ENCODE measurements at regions not wholly inside any gene's neighbourhood (a gene's known extent, or its start where the extent isn't known, plus 50 kb on each side); places are given as distances from the start of the nearest gene placed in this dataset.

- Histone ChIP-seq H3K27me3 (replicated peaks; ENCODE audit: insufficient read depth) (peaks cover 11% of the 10 kb centered on the region; the same call in 1 of the 2 replicates), H3K9me2 (ENCODE audit: insufficient read depth) (no peaks in the 10 kb centered on the region), H3K4me3 (no peak overlapping the region), H3K9ac (no peak overlapping the region), H3K79me2 (ENCODE audit: insufficient read depth) (no peaks in the 10 kb centered on the region), H3K9me3 (ENCODE audit: low read depth) (no peaks in the 10 kb centered on the region), H3F3A (ENCODE audit: insufficient read depth) (no peaks in the 10 kb centered on the region), H3K27ac (no peak overlapping the region), H3K4me2 (ENCODE audit: unreplicated experiment) (no peak overlapping the region), H2AFZ (no peak overlapping the region), H3K4me1 (ENCODE audit: insufficient read depth) (no peaks in the 10 kb centered on the region), H3K36me3 (ENCODE audit: low read depth) (no peaks in the 10 kb centered on the region), H4K20me1 (ENCODE audit: insufficient read depth) (no peaks in the 10 kb centered on the region)
- DNase-seq = no peak
- 50 to 68% methylated on average over 3 of the region's 3 CpGs for WGBS, 2 experiments (ENCODE audit: low coverage in 1 of 2, low lambda C conversion rate in 2 of 2, missing lambda C conversion rate in 2 of 2)
- TF ChIP-seq EZH2phosphoT487 (IDR thresholded peaks at IDR 0.05; ENCODE audit: insufficient read depth, low read depth) (no peak), EZH2 (IDR thresholded peaks at IDR 0.05; ENCODE audit: insufficient read depth, poor library complexity, severe bottlenecking) (no peak)
- in situ Hi-C loops (cut with MboI) = no loop called here
Observed at GRCh38 chr6:82686719-82687118, 323.1 kb downstream of the TPBG start.

- TF ChIP-seq EZH2 (IDR thresholded peaks at IDR 0.05; ENCODE audit: insufficient read depth, poor library complexity, severe bottlenecking) = no peak
- TF ChIP-seq EZH2phosphoT487 (IDR thresholded peaks at IDR 0.05; ENCODE audit: insufficient read depth, low read depth) = no peak
- 71 to 73% methylated on average over 7 of the region's 7 CpGs for WGBS, 2 experiments (ENCODE audit: low coverage in 1 of 2, low lambda C conversion rate in 2 of 2, missing lambda C conversion rate in 2 of 2)
- in situ Hi-C loops (cut with MboI) = no loop called here
Observed at GRCh38 chr6:82687855-82688254, 324.2 kb downstream of the TPBG start.

GRCh38 chr6:82690283-82690682 is 326.7 kb downstream of the TPBG start:
- H3K9me2 ChIP-seq (ENCODE audit: insufficient read depth) = no peaks in the 10 kb centered on the region
- no peak overlapping the region for H3K9ac ChIP-seq
- H3K27ac ChIP-seq = no peak overlapping the region
- in situ Hi-C loops (cut with MboI) = no loop called here
- 83 to 85% methylated on average over 6 of the region's 6 CpGs for WGBS, 2 experiments (ENCODE audit: low coverage in 1 of 2, low lambda C conversion rate in 2 of 2, missing lambda C conversion rate in 2 of 2)
- TF ChIP-seq EZH2phosphoT487 (IDR thresholded peaks at IDR 0.05; ENCODE audit: insufficient read depth, low read depth) (no peak), EZH2 (IDR thresholded peaks at IDR 0.05; ENCODE audit: insufficient read depth, poor library complexity, severe bottlenecking) (no peak)
- no peaks in the 10 kb centered on the region for H4K20me1 ChIP-seq (ENCODE audit: insufficient read depth)
- peaks cover 11% of the 10 kb centered on the region; the same call in 1 of the 2 replicates for H3K27me3 ChIP-seq (replicated peaks; ENCODE audit: insufficient read depth)
- H3K4me2 ChIP-seq (ENCODE audit: unreplicated experiment) = no peak overlapping the region
- no peaks in the 10 kb centered on the region for H3K79me2 ChIP-seq (ENCODE audit: insufficient read depth)
- no peak overlapping the region for H3K4me3 ChIP-seq
- no peaks in the 10 kb centered on the region for H3K36me3 ChIP-seq (ENCODE audit: low read depth)
- no peak overlapping the region for H2AFZ ChIP-seq
- DNase-seq = no peak
- H3F3A ChIP-seq (ENCODE audit: insufficient read depth) = no peaks in the 10 kb centered on the region
- H3K4me1 ChIP-seq (ENCODE audit: insufficient read depth) = no peaks in the 10 kb centered on the region
- no peaks in the 10 kb centered on the region for H3K9me3 ChIP-seq (ENCODE audit: low read depth)

More at GRCh38 chr6:82687855-82688254, 324.2 kb downstream of the TPBG start:
- no peak overlapping the region for H3K4me3 ChIP-seq
- no peak overlapping the region for H3K9ac ChIP-seq
- H3K27ac ChIP-seq = no peak overlapping the region
- H3K9me2 ChIP-seq (ENCODE audit: insufficient read depth) = no peaks in the 10 kb centered on the region
- H3K36me3 ChIP-seq (ENCODE audit: low read depth) = no peaks in the 10 kb centered on the region
- no peak overlapping the region for H2AFZ ChIP-seq
- H3F3A ChIP-seq (ENCODE audit: insufficient read depth) = no peaks in the 10 kb centered on the region
- H3K9me3 ChIP-seq (ENCODE audit: low read depth) = no peaks in the 10 kb centered on the region
- H3K79me2 ChIP-seq (ENCODE audit: insufficient read depth) = no peaks in the 10 kb centered on the region
- H4K20me1 ChIP-seq (ENCODE audit: insufficient read depth) = no peaks in the 10 kb centered on the region
- no peak for DNase-seq
- H3K4me1 ChIP-seq (ENCODE audit: insufficient read depth) = no peaks in the 10 kb centered on the region
- peaks cover 11% of the 10 kb centered on the region; the same call in 1 of the 2 replicates for H3K27me3 ChIP-seq (replicated peaks; ENCODE audit: insufficient read depth)
- no peak overlapping the region for H3K4me2 ChIP-seq (ENCODE audit: unreplicated experiment)

- Histone ChIP-seq H4K20me1 (ENCODE audit: insufficient read depth) (no peaks in the 10 kb centered on the region), H3K27ac (no peak overlapping the region), H3K4me3 (no peak overlapping the region), H3K4me2 (ENCODE audit: unreplicated experiment) (no peak overlapping the region), H3K4me1 (ENCODE audit: insufficient read depth) (no peaks in the 10 kb centered on the region), H3K9me2 (ENCODE audit: insufficient read depth) (no peaks in the 10 kb centered on the region), H3K79me2 (ENCODE audit: insufficient read depth) (no peaks in the 10 kb centered on the region), H3F3A (ENCODE audit: insufficient read depth) (no peaks in the 10 kb centered on the region), H3K27me3 (replicated peaks; ENCODE audit: insufficient read depth) (0 out of 2 replicates have a peak, but pooled peaks cover 11% of the 10 kb centered on the region), H3K36me3 (ENCODE audit: low read depth) (no peaks in the 10 kb centered on the region), H3K9ac (no peak overlapping the region), H2AFZ (no peak overlapping the region), H3K9me3 (ENCODE audit: low read depth) (no peaks in the 10 kb centered on the region)
- DNase-seq = no peak
- no peak for TF ChIP-seq EZH2phosphoT487 (IDR thresholded peaks at IDR 0.05; ENCODE audit: insufficient read depth, low read depth)
- TF ChIP-seq EZH2 (IDR thresholded peaks at IDR 0.05; ENCODE audit: insufficient read depth, poor library complexity, severe bottlenecking) = no peak
- in situ Hi-C loops (cut with MboI) = no loop called here
Observed at GRCh38 chr6:82691997-82692396, 328.4 kb downstream of the TPBG start.

- Histone ChIP-seq H3K27ac (no peak overlapping the region), H3K27me3 (replicated peaks; ENCODE audit: insufficient read depth) (0 out of 2 replicates have a peak, but pooled peaks cover 7% of the 10 kb centered on the region), H3K9me2 (ENCODE audit: insufficient read depth) (no peaks in the 10 kb centered on the region), H4K20me1 (ENCODE audit: insufficient read depth) (no peaks in the 10 kb centered on the region), H3F3A (ENCODE audit: insufficient read depth) (no peaks in the 10 kb centered on the region), H3K9me3 (ENCODE audit: low read depth) (no peaks in the 10 kb centered on the region), H3K4me3 (no peak overlapping the region), H3K4me2 (ENCODE audit: unreplicated experiment) (no peak overlapping the region), H3K36me3 (ENCODE audit: low read depth) (no peaks in the 10 kb centered on the region), H3K79me2 (ENCODE audit: insufficient read depth) (no peaks in the 10 kb centered on the region), H2AFZ (no peak overlapping the region), H3K4me1 (ENCODE audit: insufficient read depth) (no peaks in the 10 kb centered on the region), H3K9ac (no peak overlapping the region)
- in situ Hi-C loops (cut with MboI) = no loop called here
- no peak for DNase-seq
- TF ChIP-seq EZH2phosphoT487 (IDR thresholded peaks at IDR 0.05; ENCODE audit: insufficient read depth, low read depth) (no peak), EZH2 (IDR thresholded peaks at IDR 0.05; ENCODE audit: insufficient read depth, poor library complexity, severe bottlenecking) (no peak)
- 29 to 33% methylated on average over 1 of the region's 1 CpG for WGBS, 2 experiments (ENCODE audit: low coverage in 1 of 2, low lambda C conversion rate in 2 of 2, missing lambda C conversion rate in 2 of 2)
Observed at GRCh38 chr6:82693094-82693493, 329.5 kb downstream of the TPBG start.

Measured in GM23248 (cell line).